OCI-LY1 (cell line): ENCODE measurements at regions not wholly inside any gene's neighbourhood (a gene's known extent, or its start where the extent isn't known, plus 50 kb on each side); places are given as distances from the start of the nearest gene placed in this dataset.

Experiments
- H2AFZ ChIP-seq: fragments of 200-600 bp; sonication (generic), shearing (Covaris generic); 2 replicates; pipeline ENCODE4 v1.6.0; 2014; ENCODE audit warnings: antibody characterized with exemption, mild to moderate bottlenecking, low read length
- H3F3A ChIP-seq: fragments of 200-600 bp; sonication (generic), shearing (Covaris generic); 2 replicates; pipeline ENCODE4 v1.6.0; 2014; ENCODE audit warnings: mild to moderate bottlenecking, antibody characterized with exemption, low read length, moderate library complexity; ENCODE audit not compliant: insufficient read depth
- H3K27ac ChIP-seq: fragments of 200-600 bp; sonication (generic); 2 replicates; pipeline ENCODE4 v1.5.1; 2014; ENCODE audit warnings: low read length, mixed run types, mild to moderate bottlenecking, low read depth; ENCODE audit not compliant: poor library complexity, severe bottlenecking
- H3K27me3 ChIP-seq: fragments of 200-600 bp; sonication (generic); 2 replicates; pipeline ENCODE4 v1.6.0; 2014; ENCODE audit warnings: antibody characterized with exemption, mild to moderate bottlenecking, low read length, moderate library complexity; ENCODE audit not compliant: insufficient read depth
- H3K36me3 ChIP-seq: fragments of 200-600 bp; sonication (generic); 2 replicates; pipeline ENCODE4 v1.6.1; 2014; ENCODE audit warnings: mild to moderate bottlenecking, antibody characterized with exemption, low read length, moderate library complexity, mixed read lengths; ENCODE audit not compliant: insufficient read depth
- H3K4me1 ChIP-seq: fragments of 200-600 bp; sonication (generic); 2 replicates; pipeline ENCODE4 v1.5.1; 2014; ENCODE audit warnings: mild to moderate bottlenecking, low read length, moderate library complexity; ENCODE audit not compliant: insufficient read depth, severe bottlenecking
- H3K4me2 ChIP-seq: fragments of 200-600 bp; sonication (generic), shearing (Covaris generic); 2 replicates; pipeline ENCODE4 v1.6.1; 2014; ENCODE audit warnings: low read length
- H3K4me3 ChIP-seq: fragments of 200-600 bp; sonication (generic); 2 replicates; pipeline ENCODE4 v1.5.1; 2014; ENCODE audit warnings: low read length, low read depth, mild to moderate bottlenecking, mixed read lengths; ENCODE audit not compliant: poor library complexity, severe bottlenecking
- H3K79me2 ChIP-seq: fragments of 200-600 bp; shearing (Covaris generic); 2 replicates; pipeline ENCODE4 v1.6.1; 2016; ENCODE audit warnings: mixed run types, low read length, mixed read lengths; ENCODE audit not compliant: insufficient read depth
- H3K9ac ChIP-seq: fragments of 200-600 bp; sonication (generic), shearing (Covaris generic); 2 replicates; pipeline ENCODE4 v1.6.1; 2014; ENCODE audit warnings: mild to moderate bottlenecking, low read length, mixed read lengths
- H3K9me2 ChIP-seq: fragments of 200-600 bp; sonication (generic), shearing (Covaris generic); 2 replicates; pipeline ENCODE4 v1.6.1; 2014; ENCODE audit warnings: low read depth, mild to moderate bottlenecking, low read length, mixed read lengths
- H3K9me3 ChIP-seq: fragments of 200-600 bp; shearing (Covaris generic); 2 replicates; pipeline ENCODE4 v1.6.1; 2014; ENCODE audit warnings: low read length, mixed read lengths
- H4K20me1 ChIP-seq: fragments of 200-600 bp; sonication (generic), shearing (Covaris generic); 2 replicates; pipeline ENCODE4 v1.6.0; 2016; ENCODE audit warnings: mild to moderate bottlenecking, low read length; ENCODE audit not compliant: insufficient read depth
- EZH2 ChIP-seq: fragments of 200-600 bp; sonication (generic), shearing (Covaris generic); IDR thresholded peaks from 2 replicates; pipeline ENCODE4 v1.8.0; 2017; ENCODE audit warnings: borderline replicate concordance, mixed run types, mild to moderate bottlenecking, antibody characterized with exemption, low read length, moderate library complexity, mixed read lengths
- TF ChIP-seq, protein P1 (sequence below): fragments of 200-600 bp; sonication (generic), shearing (Covaris generic); IDR thresholded peaks from 2 replicates; pipeline ENCODE4 v1.5.1; 2017; ENCODE audit warnings: mild to moderate bottlenecking, antibody characterized with exemption, low read length, moderate library complexity, mixed read lengths

DNA sequence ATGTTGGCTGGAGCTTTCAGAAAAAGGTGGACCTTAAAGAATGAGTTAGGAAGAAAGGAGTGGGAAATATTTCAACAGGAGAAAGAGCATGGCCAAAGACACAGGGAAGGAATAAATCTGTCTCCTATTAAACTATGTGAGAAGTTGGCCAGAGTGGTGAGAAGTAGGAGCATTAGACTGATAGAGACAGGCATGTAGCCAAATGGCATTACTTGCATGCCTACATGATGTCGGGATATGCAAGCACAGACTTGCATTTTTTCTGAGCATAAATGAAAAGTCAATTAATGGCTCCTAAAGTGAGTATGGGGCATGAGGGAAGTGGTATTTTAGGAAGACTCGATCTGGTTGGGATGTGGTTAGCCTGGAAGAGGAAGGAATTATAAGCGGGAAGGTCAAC, 279.6 kb upstream of the PITX2 start:
- Histone ChIP-seq H4K20me1 (no peaks in the 10 kb centered on the region), H3K9ac (no peak overlapping the region), H3K9me3 (no peaks in the 10 kb centered on the region), H3K9me2 (no peaks in the 10 kb centered on the region), H3K36me3 (no peaks in the 10 kb centered on the region), H3K27ac (no peak overlapping the region), H3K79me2 (no peaks in the 10 kb centered on the region), H3K4me3 (no peak overlapping the region), H3F3A (no peaks in the 10 kb centered on the region), H2AFZ (no peak overlapping the region), H3K27me3 (no peaks in the 10 kb centered on the region), H3K4me2 (no peak overlapping the region), H3K4me1 (peaks cover 34% of the 10 kb centered on the region)
- no peak for TF ChIP-seq EZH2
- TF ChIP-seq, protein P1, sequence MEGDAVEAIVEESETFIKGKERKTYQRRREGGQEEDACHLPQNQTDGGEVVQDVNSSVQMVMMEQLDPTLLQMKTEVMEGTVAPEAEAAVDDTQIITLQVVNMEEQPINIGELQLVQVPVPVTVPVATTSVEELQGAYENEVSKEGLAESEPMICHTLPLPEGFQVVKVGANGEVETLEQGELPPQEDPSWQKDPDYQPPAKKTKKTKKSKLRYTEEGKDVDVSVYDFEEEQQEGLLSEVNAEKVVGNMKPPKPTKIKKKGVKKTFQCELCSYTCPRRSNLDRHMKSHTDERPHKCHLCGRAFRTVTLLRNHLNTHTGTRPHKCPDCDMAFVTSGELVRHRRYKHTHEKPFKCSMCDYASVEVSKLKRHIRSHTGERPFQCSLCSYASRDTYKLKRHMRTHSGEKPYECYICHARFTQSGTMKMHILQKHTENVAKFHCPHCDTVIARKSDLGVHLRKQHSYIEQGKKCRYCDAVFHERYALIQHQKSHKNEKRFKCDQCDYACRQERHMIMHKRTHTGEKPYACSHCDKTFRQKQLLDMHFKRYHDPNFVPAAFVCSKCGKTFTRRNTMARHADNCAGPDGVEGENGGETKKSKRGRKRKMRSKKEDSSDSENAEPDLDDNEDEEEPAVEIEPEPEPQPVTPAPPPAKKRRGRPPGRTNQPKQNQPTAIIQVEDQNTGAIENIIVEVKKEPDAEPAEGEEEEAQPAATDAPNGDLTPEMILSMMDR: no peak

- Histone ChIP-seq H3K27me3 (no peaks in the 10 kb centered on the region), H3K36me3 (no peaks in the 10 kb centered on the region), H4K20me1 (no peaks in the 10 kb centered on the region), H3K9me2 (no peaks in the 10 kb centered on the region), H3K9me3 (no peaks in the 10 kb centered on the region), H3K4me1 (peaks cover 14% of the 10 kb centered on the region), H3K4me3 (no peak overlapping the region), H3K27ac (no peak overlapping the region), H3F3A (no peaks in the 10 kb centered on the region), H3K9ac (no peak overlapping the region), H3K4me2 (no peak overlapping the region), H3K79me2 (no peaks in the 10 kb centered on the region), H2AFZ (no peak overlapping the region)
- TF ChIP-seq EZH2: no peak
- TF ChIP-seq, protein P1: no peak
Observed at GRCh38 chr4:110904435-110905065, 281.7 kb upstream of the PITX2 start.

DNA sequence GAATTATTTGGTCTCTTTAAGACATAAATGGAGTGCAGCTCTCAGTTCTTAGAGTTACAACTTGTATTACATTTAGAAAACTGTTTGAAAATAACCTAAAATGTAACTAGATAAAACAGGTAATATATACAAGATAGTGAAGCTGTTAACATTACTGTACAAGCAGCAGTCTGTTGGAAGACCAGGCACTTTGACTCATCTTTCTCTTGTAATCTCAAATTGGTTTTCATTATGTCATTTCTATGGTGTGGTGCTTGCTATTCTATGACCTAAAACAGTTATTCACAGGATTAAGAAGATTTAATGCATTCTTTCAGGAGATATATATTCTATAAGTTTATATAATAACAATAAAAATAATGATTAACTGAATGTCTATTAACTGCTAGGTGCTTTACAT, 282.5 kb upstream of the PITX2 start:
- Histone ChIP-seq H3F3A (no peaks in the 10 kb centered on the region), H3K79me2 (no peaks in the 10 kb centered on the region), H3K27ac (no peak overlapping the region), H3K27me3 (no peaks in the 10 kb centered on the region), H4K20me1 (no peaks in the 10 kb centered on the region), H3K4me2 (no peak overlapping the region), H3K9me2 (no peaks in the 10 kb centered on the region), H2AFZ (no peak overlapping the region), H3K9me3 (no peaks in the 10 kb centered on the region), H3K36me3 (no peaks in the 10 kb centered on the region), H3K4me1 (peaks cover 5% of the 10 kb centered on the region), H3K9ac (no peak overlapping the region), H3K4me3 (no peak overlapping the region)
- TF ChIP-seq, protein P1: no peak
- no peak for TF ChIP-seq EZH2
